ENCODE measurements at regions not wholly inside any gene's neighbourhood (a gene's known extent, or its start where the extent isn't known, plus 50 kb on each side); places are given as distances from the start of the nearest gene placed in this dataset.

DNA sequence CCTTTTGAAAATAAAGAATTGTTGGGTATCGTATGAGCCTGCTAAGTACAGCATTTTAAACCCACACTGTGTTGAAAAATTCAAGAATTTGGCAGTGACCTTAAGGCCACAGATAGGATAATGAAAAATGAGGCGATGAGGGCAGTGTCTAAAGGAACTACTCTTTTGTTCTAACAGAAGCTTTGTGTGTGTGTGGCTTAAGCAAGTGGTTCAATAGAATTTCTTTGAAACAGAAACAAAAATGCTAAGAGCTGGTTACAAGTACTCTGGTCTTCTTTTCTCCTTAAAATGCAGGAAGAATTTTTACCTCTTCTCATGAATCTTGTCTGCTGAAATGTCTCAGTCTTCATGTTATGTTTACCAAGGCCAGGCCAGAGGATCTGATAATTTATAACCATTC is 279.5 kb downstream of the ZNF536 start:
- DNase-seq (ENCODE audit: insufficient read length, low spot score): no peak
- no peak for FAIRE-seq
- TF ChIP-seq POLR2AphosphoS5 (IDR thresholded peaks at IDR 0.05; ENCODE audit: low read depth, low read length) (no peak), SPI1 (IDR thresholded peaks at IDR 0.05; ENCODE audit: low read depth, low read length) (no peak), POLR2A (IDR thresholded peaks at IDR 0.05; ENCODE audit: low read depth, low read length) (no peak), PAX5 (IDR thresholded peaks at IDR 0.05; ENCODE audit: insufficient read depth, low read length, severe bottlenecking) (no peak), POU2F2 (IDR thresholded peaks at IDR 0.05; ENCODE audit: low read depth, low read length) (no peak), TAF1 (IDR thresholded peaks at IDR 0.05; ENCODE audit: low read depth, low read length) (no peak)

- no peak for FAIRE-seq
- no peak for DNase-seq (ENCODE audit: insufficient read length, low spot score)
- no peak for TF ChIP-seq SPI1 (IDR thresholded peaks at IDR 0.05; ENCODE audit: low read depth, low read length)
These were observed 278.9 kb downstream of the ZNF536 start for GRCh38 chr19:30651066-30651465.

DNA sequence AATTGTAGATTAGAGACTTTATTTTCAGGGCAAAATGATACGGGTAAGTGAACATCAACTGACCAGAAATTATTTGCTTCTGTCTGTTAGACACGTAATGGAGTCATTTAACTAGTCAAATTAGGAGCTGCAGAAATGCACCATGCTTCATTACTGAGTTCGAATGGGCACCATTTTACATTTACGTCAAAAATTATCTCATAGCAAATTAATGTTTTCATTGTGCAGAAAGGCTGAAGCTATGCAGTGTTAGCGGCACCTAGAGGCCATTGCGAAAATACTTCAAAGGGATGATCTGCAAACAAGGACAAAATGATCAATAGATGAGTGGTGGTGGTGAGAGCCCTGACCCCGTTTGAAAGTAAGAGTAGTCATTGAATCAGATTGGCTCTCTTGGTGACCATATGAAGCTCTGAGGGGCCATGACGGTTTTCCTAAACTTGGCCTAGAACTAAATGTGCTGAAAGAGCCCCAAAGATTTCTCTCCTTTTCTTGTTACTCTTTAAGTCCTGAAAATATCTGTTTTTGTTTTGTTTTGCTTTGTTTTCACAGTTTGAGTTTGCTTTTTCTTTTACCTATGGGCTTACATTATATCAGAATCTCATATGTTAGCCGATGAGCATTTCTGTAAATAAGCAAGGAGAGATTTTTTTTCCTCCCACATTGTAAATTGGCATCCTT is 277.9 kb downstream of the ZNF536 start:
- peak; percentile 30 for DNase-seq (ENCODE audit: insufficient read length, low spot score)
- FAIRE-seq: peak; percentile 80
- no peak for TF ChIP-seq PAX5 (IDR thresholded peaks at IDR 0.05; ENCODE audit: insufficient read depth, low read length, severe bottlenecking)
- no peak for TF ChIP-seq POLR2AphosphoS5 (IDR thresholded peaks at IDR 0.05; ENCODE audit: low read depth, low read length)
- TF ChIP-seq TAF1 (IDR thresholded peaks at IDR 0.05; ENCODE audit: low read depth, low read length): no peak
- TF ChIP-seq POLR2A (IDR thresholded peaks at IDR 0.05; ENCODE audit: low read depth, low read length): no peak
- no peak for TF ChIP-seq POU2F2 (IDR thresholded peaks at IDR 0.05; ENCODE audit: low read depth, low read length)
- no peak for TF ChIP-seq SPI1 (IDR thresholded peaks at IDR 0.05; ENCODE audit: low read depth, low read length)

DNA sequence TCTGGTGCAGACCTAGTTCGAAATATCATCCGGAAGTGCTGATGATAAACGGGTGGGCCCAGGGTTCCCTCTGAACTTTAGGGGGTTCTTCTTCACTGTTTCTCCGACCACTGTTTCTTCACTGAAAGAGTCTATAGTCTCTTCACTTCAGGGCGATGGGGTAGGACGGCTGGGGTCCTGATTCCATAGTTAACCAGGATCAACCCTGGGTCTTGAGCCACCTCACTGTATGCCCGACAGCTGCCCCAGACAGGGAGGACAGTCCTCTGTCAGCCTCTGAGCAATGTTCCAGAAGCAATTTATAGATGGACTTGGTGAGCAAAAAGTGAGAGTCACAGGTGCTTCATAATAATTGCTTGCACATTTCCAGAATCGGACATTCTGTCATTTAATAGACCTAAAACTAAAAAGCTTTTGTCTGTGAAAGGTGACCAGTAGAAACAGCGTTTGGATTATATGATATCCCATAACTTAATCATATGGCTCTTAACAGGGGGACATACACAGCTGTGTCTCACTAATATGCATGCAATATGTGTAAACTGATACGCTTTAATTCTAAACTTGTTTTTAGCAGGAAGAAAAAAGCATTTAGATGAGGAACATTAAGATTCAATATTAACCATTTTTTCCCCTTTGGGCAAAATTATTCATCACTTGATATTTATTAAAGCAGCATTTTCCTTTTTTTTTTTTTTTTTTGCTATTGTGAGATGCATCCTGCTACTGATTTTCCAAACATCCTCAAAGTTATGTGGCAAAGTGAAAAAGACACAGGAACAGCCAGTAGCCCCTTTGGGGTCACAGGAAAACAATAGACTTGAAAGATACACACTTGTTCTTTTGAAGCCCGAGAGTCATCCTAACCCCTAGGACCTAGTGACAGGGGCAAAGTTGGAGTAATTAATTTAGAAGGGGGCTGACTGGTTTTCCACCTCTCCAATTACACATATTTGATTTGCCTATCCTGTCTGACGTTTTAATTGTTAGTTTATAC is 277.0 kb downstream of the ZNF536 start:
- DNase-seq (ENCODE audit: insufficient read length, low spot score) (no peak), FAIRE-seq (no peak)
- no peak for TF ChIP-seq POU2F2 (IDR thresholded peaks at IDR 0.05; ENCODE audit: low read depth, low read length)
- no peak for TF ChIP-seq PAX5 (IDR thresholded peaks at IDR 0.05; ENCODE audit: insufficient read depth, low read length, severe bottlenecking)
- TF ChIP-seq TAF1 (IDR thresholded peaks at IDR 0.05; ENCODE audit: low read depth, low read length): no peak
- no peak for TF ChIP-seq SPI1 (IDR thresholded peaks at IDR 0.05; ENCODE audit: low read depth, low read length)
- no peak for TF ChIP-seq POLR2AphosphoS5 (IDR thresholded peaks at IDR 0.05; ENCODE audit: low read depth, low read length)
- TF ChIP-seq POLR2A (IDR thresholded peaks at IDR 0.05; ENCODE audit: low read depth, low read length): no peak

DNA sequence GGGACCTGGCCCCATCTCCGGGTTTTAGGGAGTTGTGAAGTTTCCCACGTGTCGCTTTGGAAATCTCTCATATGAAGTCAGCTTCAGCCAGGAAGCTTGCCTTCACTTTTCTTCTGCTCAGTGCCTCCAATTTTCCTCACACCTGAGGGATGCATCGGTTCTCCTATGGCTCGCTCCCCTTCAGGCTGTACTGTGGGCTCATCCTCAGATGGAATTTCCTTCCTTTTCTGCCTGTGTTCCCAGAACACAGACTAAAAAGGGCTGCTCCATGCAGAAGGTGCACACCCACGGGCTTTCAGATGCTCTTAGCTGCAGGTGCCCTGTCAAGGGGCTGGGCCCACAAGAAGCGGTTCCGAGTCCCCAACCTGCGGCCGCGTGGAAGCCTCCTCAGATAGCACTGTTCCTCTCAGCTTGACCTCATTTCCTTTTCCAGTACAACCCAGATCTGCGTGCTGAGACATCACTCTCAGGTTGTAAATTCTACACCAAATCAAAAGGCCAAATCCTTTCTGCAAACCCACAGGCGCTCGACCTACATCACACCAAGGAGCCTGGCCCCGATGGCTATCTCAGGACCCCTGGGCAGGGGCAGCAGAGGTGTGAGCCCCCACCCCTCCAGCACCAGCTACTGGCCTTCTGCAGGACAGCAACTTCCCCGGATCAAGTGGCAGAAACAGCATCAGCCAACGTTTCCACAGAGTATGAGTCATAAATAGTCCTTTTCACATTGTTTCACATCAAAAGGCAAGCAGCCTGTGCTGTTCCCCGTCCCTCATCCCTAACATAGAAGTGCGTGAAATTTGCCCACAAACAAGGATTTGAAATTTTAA is 275.9 kb downstream of the ZNF536 start:
- FAIRE-seq: no peak
- TF ChIP-seq PAX5 (IDR thresholded peaks at IDR 0.05; ENCODE audit: insufficient read depth, low read length, severe bottlenecking) (no peak), POU2F2 (IDR thresholded peaks at IDR 0.05; ENCODE audit: low read depth, low read length) (no peak), TAF1 (IDR thresholded peaks at IDR 0.05; ENCODE audit: low read depth, low read length) (no peak), SPI1 (IDR thresholded peaks at IDR 0.05; ENCODE audit: low read depth, low read length) (no peak), POLR2A (IDR thresholded peaks at IDR 0.05; ENCODE audit: low read depth, low read length) (no peak), POLR2AphosphoS5 (IDR thresholded peaks at IDR 0.05; ENCODE audit: low read depth, low read length) (no peak)
- no peak for DNase-seq (ENCODE audit: insufficient read length, low spot score)

- FAIRE-seq (no peak), DNase-seq (ENCODE audit: insufficient read length, low spot score) (no peak)
- TF ChIP-seq SPI1 (IDR thresholded peaks at IDR 0.05; ENCODE audit: low read depth, low read length): no peak
- TF ChIP-seq POLR2AphosphoS5 (IDR thresholded peaks at IDR 0.05; ENCODE audit: low read depth, low read length): no peak
- TF ChIP-seq TAF1 (IDR thresholded peaks at IDR 0.05; ENCODE audit: low read depth, low read length): no peak
- TF ChIP-seq POLR2A (IDR thresholded peaks at IDR 0.05; ENCODE audit: low read depth, low read length): no peak
- no peak for TF ChIP-seq POU2F2 (IDR thresholded peaks at IDR 0.05; ENCODE audit: low read depth, low read length)
- no peak for TF ChIP-seq PAX5 (IDR thresholded peaks at IDR 0.05; ENCODE audit: insufficient read depth, low read length, severe bottlenecking)
These were observed 274.6 kb downstream of the ZNF536 start for GRCh38 chr19:30646806-30647205.

- no peak for DNase-seq (ENCODE audit: insufficient read length, low spot score)
- FAIRE-seq: no peak
- no peak for TF ChIP-seq POLR2AphosphoS5 (IDR thresholded peaks at IDR 0.05; ENCODE audit: low read depth, low read length)
- no peak for TF ChIP-seq POU2F2 (IDR thresholded peaks at IDR 0.05; ENCODE audit: low read depth, low read length)
- TF ChIP-seq PAX5 (IDR thresholded peaks at IDR 0.05; ENCODE audit: insufficient read depth, low read length, severe bottlenecking): no peak
- no peak for TF ChIP-seq SPI1 (IDR thresholded peaks at IDR 0.05; ENCODE audit: low read depth, low read length)
- TF ChIP-seq POLR2A (IDR thresholded peaks at IDR 0.05; ENCODE audit: low read depth, low read length): no peak
- TF ChIP-seq TAF1 (IDR thresholded peaks at IDR 0.05; ENCODE audit: low read depth, low read length): no peak
These were observed 273.9 kb downstream of the ZNF536 start for GRCh38 chr19:30645946-30646577.

DNA sequence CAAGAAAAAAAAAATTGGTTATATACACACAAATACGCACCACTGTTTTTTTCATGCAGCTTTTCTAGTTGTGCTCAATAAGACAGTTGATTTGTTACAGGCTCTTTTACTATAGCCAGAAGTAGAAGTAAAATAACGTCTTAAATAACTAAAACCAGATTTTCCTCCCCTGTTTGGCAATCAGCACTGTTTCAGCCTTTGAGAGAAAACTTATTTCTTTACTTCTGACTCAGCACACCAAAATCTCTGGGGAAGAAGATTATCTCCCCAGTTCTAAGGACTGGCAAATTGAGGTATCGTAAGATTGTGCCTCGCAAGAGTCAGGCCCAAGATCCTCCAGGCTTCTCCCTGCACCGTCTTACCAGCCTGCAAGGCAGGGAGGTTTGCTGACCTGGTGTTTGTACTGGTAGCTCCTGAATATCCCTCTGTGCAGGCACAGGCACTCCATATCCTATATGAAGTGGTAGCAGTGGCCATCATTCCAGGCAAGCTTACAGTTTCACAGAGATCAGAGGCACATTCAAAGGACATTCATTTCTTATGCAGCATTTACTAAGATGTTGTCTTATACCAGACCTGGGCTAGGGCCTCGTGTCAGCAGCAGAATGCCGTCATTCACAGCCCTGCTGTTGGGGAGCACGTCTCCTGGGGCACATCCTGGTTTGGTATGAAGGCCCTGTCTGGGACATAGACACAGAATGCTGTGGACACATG is 268.2 kb downstream of the ZNF536 start:
- DNase-seq (ENCODE audit: insufficient read length, low spot score) (no peak), FAIRE-seq (no peak)

More for the DNA sequence above, 268.2 kb downstream of the ZNF536 start:
- TF ChIP-seq POLR2AphosphoS5 (IDR thresholded peaks at IDR 0.05; ENCODE audit: low read depth, low read length) (no peak), PAX5 (IDR thresholded peaks at IDR 0.05; ENCODE audit: insufficient read depth, low read length, severe bottlenecking) (no peak), POU2F2 (IDR thresholded peaks at IDR 0.05; ENCODE audit: low read depth, low read length) (no peak), POLR2A (IDR thresholded peaks at IDR 0.05; ENCODE audit: low read depth, low read length) (no peak), SPI1 (IDR thresholded peaks at IDR 0.05; ENCODE audit: low read depth, low read length) (no peak), TAF1 (IDR thresholded peaks at IDR 0.05; ENCODE audit: low read depth, low read length) (no peak)
